ENCODE measurements at regions not wholly inside any gene's neighbourhood (a gene's known extent, or its start where the extent isn't known, plus 50 kb on each side); places are given as distances from the start of the nearest gene placed in this dataset.

GRCh38 chr12:18207266-18207665 is 54.1 kb upstream of the PIK3C2G start:
- DNase-seq: no peak

DNA sequence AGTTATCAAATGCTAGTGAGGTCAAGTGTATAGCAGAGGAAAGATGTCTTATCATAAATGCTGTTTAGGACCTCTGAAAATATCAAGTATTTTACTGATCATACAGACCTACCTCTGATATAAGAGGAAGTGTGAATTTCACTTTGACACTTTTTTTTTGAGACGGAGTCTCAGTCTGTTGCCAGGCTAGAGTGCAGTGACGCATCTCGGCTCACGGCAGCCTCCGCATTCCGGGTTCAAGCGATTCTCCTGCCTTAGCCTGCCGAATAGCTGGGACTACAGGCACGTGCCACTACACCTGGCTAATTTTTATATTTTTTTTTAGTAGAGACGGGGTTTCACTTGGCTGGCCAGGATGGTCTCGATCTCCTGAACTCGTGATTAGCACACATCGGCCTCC is 55.1 kb upstream of the PIK3C2G start:
- no peak for DNase-seq

DNA sequence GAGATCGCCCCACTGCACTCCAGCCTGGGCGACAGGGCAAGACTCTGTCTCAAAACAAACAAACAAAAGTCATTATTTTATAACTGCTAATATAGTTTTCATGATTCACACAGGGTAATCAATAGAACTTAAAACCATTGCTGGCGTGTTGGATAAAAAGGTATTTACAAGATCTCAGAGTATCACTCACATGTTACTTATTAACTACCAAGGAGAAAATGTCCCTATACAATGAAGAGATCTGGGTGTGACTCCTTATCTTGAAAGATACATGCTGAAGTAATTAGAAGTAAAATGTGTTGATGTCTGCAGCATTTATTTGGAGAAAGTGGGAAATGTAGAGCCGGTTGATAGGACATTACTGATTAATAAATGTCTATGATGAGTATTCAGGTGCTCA is 57.3 kb upstream of the PIK3C2G start:
- DNase-seq: no peak

DNA sequence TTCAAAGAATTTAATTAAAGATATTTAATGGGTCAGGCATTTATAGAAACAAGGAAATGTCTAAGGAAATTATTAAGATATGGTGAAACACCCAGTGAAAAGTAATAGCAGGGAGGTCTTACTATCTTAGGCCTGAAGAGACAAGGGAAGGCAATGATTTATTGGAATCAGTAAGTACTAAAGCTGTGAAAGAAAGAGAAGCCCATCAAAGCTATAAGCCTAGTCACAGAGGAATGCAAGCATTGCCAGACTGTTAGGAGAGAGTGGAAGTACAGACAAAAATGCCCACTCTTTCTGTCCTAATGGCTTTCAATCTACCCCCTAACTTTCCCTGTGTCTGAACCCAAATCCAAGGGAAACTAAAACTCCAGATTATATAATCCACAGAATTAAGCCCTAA is 69.2 kb upstream of the PIK3C2G start:
- no peak for DNase-seq

DNA sequence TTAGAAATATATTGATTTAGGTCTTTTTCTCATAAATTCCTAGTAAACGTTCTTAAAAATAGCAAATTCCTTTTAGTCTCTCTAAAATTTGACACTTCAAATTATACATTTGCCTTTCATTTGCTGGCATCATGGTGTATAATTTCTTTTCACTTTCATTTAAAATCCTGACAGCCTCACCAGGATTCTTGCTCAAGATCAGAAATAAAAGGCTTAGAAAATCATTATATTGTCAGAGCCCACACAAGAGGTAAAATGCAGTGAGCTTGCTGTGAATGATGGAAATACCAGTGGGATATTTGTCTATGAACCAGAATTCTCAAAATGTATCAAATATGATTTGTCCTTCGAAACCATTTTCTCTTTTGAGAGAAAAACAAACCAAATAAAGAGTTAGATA is 78.2 kb upstream of the PIK3C2G start:
- DNase-seq: no peak

DNA sequence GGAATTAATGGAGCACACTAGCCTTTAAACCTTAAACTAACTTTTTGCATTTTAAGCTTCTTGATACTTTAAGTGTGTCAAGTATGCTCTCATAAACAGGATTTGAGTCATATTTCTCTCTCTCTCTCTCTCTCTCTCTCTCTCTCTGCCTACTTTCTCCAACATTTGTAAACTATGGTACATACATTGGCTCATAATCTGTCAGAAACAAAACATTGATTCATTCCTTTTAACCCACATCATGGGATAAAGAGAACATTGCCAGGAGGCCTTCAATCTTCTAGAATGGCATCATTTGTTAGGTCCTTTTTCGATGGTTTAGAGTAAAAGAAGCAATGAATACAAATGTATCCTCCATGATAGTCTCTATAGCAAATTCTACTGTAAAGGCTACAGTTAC is 81.6 kb upstream of the RERGL start:
- no peak for DNase-seq

- DNase-seq: no peak
Observed at GRCh38 chr12:18168016-18168415, 78.0 kb upstream of the RERGL start.

GRCh38 chr12:18165889-18166288 is 75.9 kb upstream of the RERGL start:
- DNase-seq: no peak

DNA sequence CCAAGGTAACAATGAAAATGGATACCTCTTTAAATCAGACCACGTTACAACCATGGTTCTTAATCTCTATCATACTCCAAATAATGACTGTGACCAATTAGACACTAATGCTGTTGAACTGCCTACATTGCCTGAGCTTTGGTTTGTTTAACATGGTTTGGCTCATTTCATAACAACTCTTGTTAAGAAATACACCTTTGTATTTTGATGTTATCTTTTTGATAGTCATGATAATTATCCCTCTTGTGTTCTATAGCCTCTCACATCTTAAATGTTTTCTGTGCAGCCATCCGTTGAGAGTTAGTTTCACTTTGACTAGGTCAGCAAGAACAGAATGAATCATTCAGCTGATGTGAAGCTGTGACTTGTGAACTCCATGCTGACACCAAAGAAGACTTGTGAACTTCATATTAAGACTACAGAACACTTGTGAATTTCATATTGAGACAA is 75.5 kb upstream of the RERGL start:
- DNase-seq: peak; percentile 39

DNA sequence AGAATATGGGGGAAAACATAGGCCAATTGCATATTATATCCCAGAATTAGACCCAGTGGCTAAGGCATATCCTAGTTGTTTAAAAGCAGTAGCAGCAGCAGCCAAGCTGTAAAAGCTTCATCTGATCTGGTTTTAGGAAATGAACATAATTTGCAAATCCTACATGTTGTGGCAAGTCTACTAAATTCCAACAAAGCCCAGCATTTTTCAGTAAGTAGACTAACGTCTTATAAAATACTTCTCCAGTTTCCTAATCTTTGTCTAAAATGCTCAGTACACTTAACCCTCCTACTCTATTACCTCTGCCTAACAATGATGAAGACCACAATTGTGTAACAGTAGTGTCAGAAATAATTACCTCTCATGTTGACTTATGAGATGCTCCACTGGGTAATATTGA is 70.9 kb upstream of the RERGL start:
- DNase-seq: no peak

DNA sequence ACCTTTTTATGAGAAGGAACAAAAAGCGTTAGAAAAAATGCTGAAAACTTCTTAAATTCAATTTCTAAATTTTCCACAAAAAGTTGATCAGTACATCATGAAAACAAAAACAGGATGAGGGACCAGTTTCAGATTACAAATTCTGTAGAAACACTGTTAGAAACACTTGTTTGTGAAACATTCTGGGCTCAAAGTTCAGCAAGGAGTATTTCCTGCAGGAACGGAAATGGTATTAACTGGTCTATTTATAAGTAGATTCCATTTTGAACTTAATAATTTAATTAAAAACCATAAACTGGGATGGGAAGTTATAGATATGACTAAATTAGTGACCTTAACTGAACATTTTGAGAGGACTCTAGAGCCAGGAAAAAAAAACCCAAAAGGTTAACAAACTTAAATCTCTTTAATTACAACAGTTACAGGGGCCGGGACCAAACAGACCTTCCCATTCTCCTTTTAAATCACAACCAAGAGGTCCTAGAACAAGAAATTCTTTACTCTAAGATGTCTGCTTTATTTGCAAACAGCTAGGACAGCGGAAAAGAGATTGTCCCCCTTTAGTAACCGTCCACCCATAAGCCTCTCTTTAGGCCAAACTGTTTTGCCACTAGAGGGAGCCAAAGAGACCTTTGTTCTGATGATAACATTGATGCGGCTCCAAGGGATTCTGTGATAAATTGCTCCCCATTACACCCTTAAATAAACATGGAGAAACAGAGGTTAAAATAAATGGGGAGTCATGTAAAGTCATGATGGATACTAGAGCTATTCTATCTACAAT is 69.0 kb upstream of the RERGL start:
- DNase-seq: no peak

GRCh38 chr12:18153826-18154225 is 63.8 kb upstream of the RERGL start:
- peak; percentile 92 for DNase-seq

- no peak for DNase-seq
Observed at GRCh38 chr12:18151036-18151435, 61.0 kb upstream of the RERGL start.

DNA sequence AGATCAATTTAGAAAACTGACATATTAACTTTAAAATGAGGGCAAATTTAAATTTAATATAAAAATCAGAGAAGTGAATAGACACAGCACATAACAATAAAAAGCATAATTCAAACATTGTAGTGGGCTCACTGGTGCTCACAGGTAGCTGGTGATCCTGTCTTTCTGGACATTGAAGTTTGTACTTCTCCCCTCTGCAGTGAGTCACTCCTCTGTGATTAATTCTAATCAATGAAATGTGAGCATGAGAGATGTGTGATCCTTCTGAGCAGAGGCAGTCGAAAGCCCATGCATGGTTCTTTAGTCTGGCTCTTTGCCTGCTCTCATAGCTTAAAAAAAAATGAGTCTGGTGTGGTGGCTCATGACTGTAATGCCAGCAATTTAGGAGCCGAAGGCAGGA is 59.0 kb upstream of the RERGL start:
- DNase-seq: no peak

GRCh38 chr12:18146363-18146762 is 56.4 kb upstream of the RERGL start:
- DNase-seq: no peak

DNA sequence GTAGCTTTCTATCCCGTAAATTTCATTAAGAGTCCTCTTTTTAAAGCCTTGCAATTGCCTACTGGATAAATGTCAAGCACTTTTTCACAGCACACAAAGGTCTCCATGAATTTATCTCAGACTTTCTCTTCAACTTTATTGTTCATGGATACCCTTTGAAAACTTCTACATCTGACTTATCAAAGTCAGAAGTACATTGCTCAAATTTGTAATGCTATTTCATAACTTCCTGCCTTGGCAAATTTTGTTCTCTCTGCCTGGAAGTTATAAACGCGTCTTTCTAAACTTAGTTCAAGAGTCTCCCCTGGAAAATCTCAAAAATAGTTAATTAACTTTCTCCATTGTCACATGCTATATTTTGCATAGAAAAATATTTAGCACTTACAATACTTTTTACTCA is 55.9 kb upstream of the RERGL start:
- no peak for DNase-seq

DNA sequence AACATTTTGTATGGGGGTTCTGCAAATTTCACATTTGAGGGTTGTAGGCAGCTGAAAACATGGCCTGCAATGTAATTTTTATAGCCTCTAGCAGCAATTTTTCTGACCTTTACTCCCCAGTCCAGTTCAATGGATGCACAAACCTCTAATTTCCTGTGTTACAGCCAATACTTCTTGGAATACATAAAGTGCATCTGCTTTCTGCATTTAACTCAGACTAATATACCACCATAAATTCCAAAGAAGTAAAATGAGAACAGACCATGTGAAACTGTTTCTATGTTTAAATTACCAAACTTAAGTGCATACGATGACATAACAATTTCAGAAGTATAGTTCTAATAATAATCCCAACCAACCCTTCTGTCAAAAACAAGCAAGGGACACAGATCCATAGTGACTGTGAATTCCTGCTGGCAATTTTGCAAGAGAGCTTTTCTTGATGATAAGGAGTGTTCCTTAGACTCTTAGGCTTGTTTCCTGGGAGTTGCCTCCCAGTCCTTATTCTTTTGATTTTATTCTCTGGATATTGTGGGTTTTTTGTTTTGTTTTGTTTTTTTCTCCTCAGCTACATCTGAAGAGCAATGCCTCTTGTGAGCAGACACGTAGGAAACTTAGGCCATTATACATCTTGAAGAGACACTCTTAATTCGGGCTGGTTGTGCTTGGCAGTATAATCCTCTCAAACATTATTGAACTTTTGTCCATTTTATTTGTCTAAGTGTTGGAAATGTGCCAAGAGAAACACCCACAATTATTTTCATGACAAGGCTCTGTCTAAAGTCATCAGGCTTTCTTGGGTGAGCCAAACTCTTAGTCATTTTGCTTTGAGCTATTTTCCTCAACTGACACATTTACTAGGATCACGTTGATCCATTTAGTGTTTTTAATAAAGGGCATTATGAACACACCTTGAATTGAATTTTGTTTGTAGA is 51.3 kb upstream of the RERGL start:
- no peak for DNase-seq

- no peak for DNase-seq
Observed at GRCh38 chr12:18139989-18140596, 50.1 kb upstream of the RERGL start.
